HepG2 (cell line): ENCODE measurements at regions not wholly inside any gene's neighbourhood (a gene's known extent, or its start where the extent isn't known, plus 50 kb on each side); places are given as distances from the start of the nearest gene placed in this dataset.
"Not testable (repeated sequence)": the region's sequence is repeated elsewhere in the genome, so short reads cannot be mapped to it uniquely, and the experiment has no call there.

Source experiments
- ATAC-seq: fragments of 200-7000 bp; cut with Tn5 transposase; 3 replicates; pipeline ENCODE4 v1.9.1; 2020; ENCODE audit warnings: mild to moderate bottlenecking, moderate library complexity
- BruUV-seq: library from RNA; stranded (reverse); fragments of 400-500 nt; replicated peaks from 2 replicates; lab custom pipeline; 2021; lab: Mats Ljungman, UMichigan
- CTCF ChIA-PET: fragments of 300-600 bp; formaldehyde crosslinking; extraction: SDS; loops from one replicate; lab custom pipeline; 2021; ENCODE audit warnings: low total read pairs, inconsistent platforms, low intra/inter-chr PET ratio; lab: Yijun Ruan, JAX
- POLR2A ChIA-PET: fragments of 350-600 bp; sonication (Branson Sonifier 250); formaldehyde crosslinking; loops from one replicate; lab custom pipeline; 2020; ENCODE audit warnings: antibody characterized with exemption, inconsistent platforms; lab: Yijun Ruan, JAX
- DNase-seq: peaks from one replicate; pipeline ENCODE4 v3.0.0-alpha.2; 2015; ENCODE audit warnings: low spot score
- FAIRE-seq: peaks from 3 replicates; lab custom pipeline; 2011; peaks lifted over from hg19 to GRCh38; lab: Jason Lieb, UNC
- H2AFZ ChIP-seq: one replicate; pipeline ENCODE4 v1.6.1; 2011; ENCODE audit warnings: low read length, inconsistent platforms
- H3K27ac ChIP-seq: fragments of 300-600 bp; 3 replicates; pipeline ENCODE4 v1.8.0; 2011; ENCODE audit warnings: mixed run types, mild to moderate bottlenecking, mixed read lengths, low read length, inconsistent platforms; ENCODE audit not compliant: insufficient read depth; ENCODE audit errors: extremely low read length
- H3K27me3 ChIP-seq, 2 experiments: fragments of 200-600 bp in 1 of 2; 2 replicates in 1 of 2; 3 replicates in 1 of 2; pipeline versions ENCODE4 v1.6.0 to v1.8.0; 2011; ENCODE audit warnings: low read length in 2 of 2, mild to moderate bottlenecking in 2 of 2, moderate library complexity in 2 of 2, inconsistent platforms in 1 of 2; ENCODE audit not compliant: insufficient read depth in 2 of 2, control insufficient read depth in 1 of 2
- H3K36me3 ChIP-seq, 2 experiments: fragments of 200-600 bp in 1 of 2; replicated peaks in 1 of 2; 2 replicates in 1 of 2; 3 replicates in 1 of 2; pipeline versions ENCODE4 v1.5.1 to v1.8.0; 2011; ENCODE audit warnings: low read length in 2 of 2, inconsistent platforms in 1 of 2; ENCODE audit not compliant: insufficient read depth in 2 of 2, control insufficient read depth in 1 of 2
- H3K4me1 ChIP-seq: 2 replicates; pipeline ENCODE4 v1.5.1; 2012; ENCODE audit warnings: low read length, inconsistent platforms; ENCODE audit not compliant: insufficient read depth
- H3K4me2 ChIP-seq: 2 replicates; pipeline ENCODE4 v1.6.0; 2011; ENCODE audit warnings: low read depth, low read length, inconsistent platforms
- H3K4me3 ChIP-seq, 3 experiments: fragments of 200-600 bp in 1 of 3; sonication (generic), shearing (Covaris generic) in 1 of 3; replicated peaks in 1 of 3; 2 replicates each; pipeline ENCODE4 v1.5.1; 2011 to 2016; ENCODE audit warnings: low read length in 3 of 3, inconsistent platforms in 2 of 3, low read depth in 2 of 3, mild to moderate bottlenecking in 2 of 3, control low read depth in 1 of 3, mixed read lengths in 1 of 3; ENCODE audit not compliant: insufficient read depth in 1 of 3
- H3K79me2 ChIP-seq: one replicate; pipeline ENCODE4 v1.6.1; 2011; ENCODE audit warnings: low read length, inconsistent platforms; ENCODE audit not compliant: insufficient read depth
- H3K9ac ChIP-seq: 2 replicates; pipeline ENCODE4 v1.6.0; 2011; ENCODE audit warnings: mild to moderate bottlenecking, low read depth, low read length, inconsistent platforms; ENCODE audit not compliant: insufficient read depth
- H3K9me3 ChIP-seq: 2 replicates; pipeline ENCODE4 v1.5.1; 2012; ENCODE audit warnings: mild to moderate bottlenecking, low read length
- H4K20me1 ChIP-seq: 2 replicates; pipeline ENCODE4 v1.6.0; 2011; ENCODE audit warnings: inconsistent platforms, mild to moderate bottlenecking, low read length, moderate library complexity; ENCODE audit not compliant: insufficient read depth
- E2F1 ChIP-seq: sonication (generic); formaldehyde crosslinking; IDR thresholded peaks from 2 replicates; pipeline ENCODE4 v1.5.0; 2020; ENCODE audit warnings: missing genetic modification reagents
- IRF2 ChIP-seq: IDR thresholded peaks from 2 replicates; pipeline ENCODE4 v1.6.1; 2018; ENCODE audit warnings: missing genetic modification reagents, missing compliant biosample characterization
- TRAFD1 ChIP-seq: sonication (generic); formaldehyde crosslinking; IDR thresholded peaks from 2 replicates; pipeline ENCODE4 v1.5.1; 2020; ENCODE audit warnings: missing genetic modification reagents, mild to moderate bottlenecking, borderline replicate concordance
- WGBS: methylation state at CpG from one replicate; pipeline ENCODE4 v1.1.6; 2017; ENCODE audit warnings: low lambda C conversion rate; 5-methylcytosine and 5-hydroxymethylcytosine counted together
- in situ Hi-C: cut with HindIII; loops from 2 replicates; pipeline ENCODE4 v1.10.0; 2017; ENCODE audit warnings: low pct_unique_long_range_greater_than_20kb; ENCODE audit not compliant: extremely low pct_ligation_motif_present
- intact Hi-C: fragments of 100-400 bp; cut with micrococcal nuclease; formaldehyde crosslinking; loops from one replicate; pipeline ENCODE4 v1.10.0; 2022; ENCODE audit not compliant: unreplicated experiment

- H2AFZ ChIP-seq, H3K4me1 ChIP-seq, FAIRE-seq, H3K9me3 ChIP-seq, in situ Hi-C loops, intact Hi-C loops, H3K27me3 ChIP-seq, H4K20me1 ChIP-seq, H3K4me3 ChIP-seq, H3K4me2 ChIP-seq, H3K36me3 ChIP-seq, BruUV-seq, ATAC-seq, H3K27ac ChIP-seq, H3K9ac ChIP-seq, H3K79me2 ChIP-seq, CTCF ChIA-PET, DNase-seq, POLR2A ChIA-PET: not testable (repeated sequence)
- 34% methylated on average over 7 of the region's 7 CpGs for WGBS
Observed at GRCh38 chr1:91207691-91208090, 185.9 kb upstream of the ZNF644 start.

GRCh38 chr1:91204150-91204549 is 182.3 kb upstream of the ZNF644 start:
- H3K79me2 ChIP-seq, H3K4me1 ChIP-seq, DNase-seq, H3K9ac ChIP-seq, H3K9me3 ChIP-seq, H4K20me1 ChIP-seq, FAIRE-seq, POLR2A ChIA-PET, H3K4me2 ChIP-seq, H3K4me3 ChIP-seq, ATAC-seq, CTCF ChIA-PET, intact Hi-C loops, in situ Hi-C loops, BruUV-seq, H3K36me3 ChIP-seq, H3K27me3 ChIP-seq, H2AFZ ChIP-seq, H3K27ac ChIP-seq: not testable (repeated sequence)
- WGBS, result 80% methylated on average over 9 of the region's 9 CpGs

- TF ChIP-seq IRF2 (CRISPR knock-in tag) (no peak), TRAFD1 (CRISPR knock-in tag) (no peak), E2F1 (no peak)
- no peak overlapping the region for H2AFZ ChIP-seq
- no peak for FAIRE-seq
Observed at GRCh38 chr1:91201694-91202093, 179.9 kb upstream of the ZNF644 start.

More at GRCh38 chr1:91201694-91202093, 179.9 kb upstream of the ZNF644 start:
- no peak for ATAC-seq
- H3K79me2 ChIP-seq, result no peaks in the 10 kb centered on the region
- no peak overlapping the region for H3K9ac ChIP-seq
- in situ Hi-C loops, result no loop called here
- POLR2A ChIA-PET, result no interaction called here
- WGBS, result 45% methylated on average over 1 of the region's 1 CpG
- no peaks in the 10 kb centered on the region for H3K4me1 ChIP-seq
- H4K20me1 ChIP-seq, result no peaks in the 10 kb centered on the region
- H3K9me3 ChIP-seq, result no peaks in the 10 kb centered on the region
- no peak overlapping the region for H3K27ac ChIP-seq
- DNase-seq, result no peak
- no peaks in the 10 kb centered on the region for H3K36me3 ChIP-seq
- CTCF ChIA-PET, result no interaction called here
- no TSS peak for BruUV-seq
- no peaks in the 10 kb centered on the region; a peak in 1 of 5 replicates for H3K27me3 ChIP-seq
- intact Hi-C loops, result no loop called here
- H3K4me2 ChIP-seq, result no peak overlapping the region
- no peak overlapping the region for H3K4me3 ChIP-seq
